Calu3 (cell line): ENCODE measurements at regions not wholly inside any gene's neighbourhood (a gene's known extent, or its start where the extent isn't known, plus 50 kb on each side); places are given as distances from the start of the nearest gene placed in this dataset.

ENCODE experiments used
- BruUV-seq: library from RNA; stranded (reverse); fragments of 400-500 nt; replicated peaks from 2 replicates; lab custom pipeline; 2021; lab: Mats Ljungman, UMichigan
- CTCF ChIA-PET: fragments of 300-600 bp; sonication (Branson Sonifier 250); formaldehyde crosslinking; loops from one replicate; lab custom pipeline; 2022; ENCODE audit warnings: antibody characterized with exemption; lab: Charles Lee
- DNase-seq: peaks from one replicate; pipeline ENCODE4 v3.0.0; 2022
- H3K27ac Mint-ChIP-seq: one replicate; pipeline ENCODE4 v1.8.0; 2022; ENCODE audit warnings: mixed read lengths; ENCODE audit not compliant: unreplicated experiment
- H3K27me3 Mint-ChIP-seq: one replicate; pipeline ENCODE4 v1.8.0; 2022; ENCODE audit warnings: mixed read lengths; ENCODE audit not compliant: unreplicated experiment
- H3K36me3 Mint-ChIP-seq: one replicate; pipeline ENCODE4 v1.8.0; 2022; ENCODE audit warnings: mild to moderate bottlenecking, moderate library complexity, mixed read lengths; ENCODE audit not compliant: insufficient read depth, unreplicated experiment
- H3K4me1 Mint-ChIP-seq: one replicate; pipeline ENCODE4 v1.8.0; 2022; ENCODE audit warnings: mild to moderate bottlenecking, low read depth, mixed read lengths; ENCODE audit not compliant: unreplicated experiment
- H3K4me3 Mint-ChIP-seq: one replicate; pipeline ENCODE4 v1.8.0; 2022; ENCODE audit warnings: mild to moderate bottlenecking, low read depth, moderate library complexity, mixed read lengths; ENCODE audit not compliant: unreplicated experiment
- H3K9me3 Mint-ChIP-seq: one replicate; pipeline ENCODE4 v1.8.0; 2022; ENCODE audit warnings: low read depth, mixed read lengths; ENCODE audit not compliant: unreplicated experiment
- CTCF ChIP-seq: fragments of 200-600 bp; IDR thresholded peaks from one replicate; pipeline ENCODE4 v1.8.0; 2022; ENCODE audit warnings: antibody characterized with exemption; ENCODE audit not compliant: unreplicated experiment
- intact Hi-C: fragments of 100-400 bp; cut with micrococcal nuclease; formaldehyde crosslinking; loops from one replicate; pipeline ENCODE4 v1.10.0; 2022; ENCODE audit not compliant: unreplicated experiment

- peak; percentile 41 for DNase-seq
- no TSS peak for BruUV-seq
- intact Hi-C loops = no loop called here
- H3K4me1 Mint-ChIP-seq = peaks cover 6% of the 10 kb centered on the region
- no peak for TF ChIP-seq CTCF
- no peak overlapping the region for H3K4me3 Mint-ChIP-seq
- H3K27me3 Mint-ChIP-seq = peaks cover 100% of the 10 kb centered on the region
- H3K36me3 Mint-ChIP-seq = no peaks in the 10 kb centered on the region
- no peaks in the 10 kb centered on the region for H3K9me3 Mint-ChIP-seq
- CTCF ChIA-PET = no interaction called here
- no peak overlapping the region for H3K27ac Mint-ChIP-seq
Measured at GRCh38 chr20:62557462-62557861, 81.7 kb upstream of the GATA5 start.

GRCh38 chr20:62557999-62558408 lies 82.2 kb upstream of the GATA5 start:
- CTCF ChIA-PET = no interaction called here
- Mint-ChIP-seq H3K4me3 (no peak overlapping the region), H3K9me3 (no peaks in the 10 kb centered on the region), H3K4me1 (peaks cover 6% of the 10 kb centered on the region), H3K27ac (no peak overlapping the region), H3K36me3 (no peaks in the 10 kb centered on the region), H3K27me3 (peaks cover 100% of the 10 kb centered on the region)
- intact Hi-C loops = no loop called here
- BruUV-seq = no TSS peak
- DNase-seq = no peak
- TF ChIP-seq CTCF = no peak

GRCh38 chr20:62558779-62559178 lies 83.0 kb upstream of the GATA5 start:
- CTCF ChIA-PET = interaction anchor here (0.9 kb wide), 1 partner anchor 9 kb away, joined by 4 read pairs; no protein-coding TSS in a partner anchor
- peaks cover 6% of the 10 kb centered on the region for H3K4me1 Mint-ChIP-seq
- H3K36me3 Mint-ChIP-seq = no peaks in the 10 kb centered on the region
- peaks cover 100% of the 10 kb centered on the region for H3K27me3 Mint-ChIP-seq
- H3K4me3 Mint-ChIP-seq = no peak overlapping the region
- no peak overlapping the region for H3K27ac Mint-ChIP-seq
- no TSS peak for BruUV-seq
- TF ChIP-seq CTCF = no peak
- H3K9me3 Mint-ChIP-seq = no peaks in the 10 kb centered on the region
- no peak for DNase-seq
- intact Hi-C loops = no loop called here

GRCh38 chr20:62560162-62560561 lies 82.1 kb upstream of the SLCO4A1 start:
- no peaks in the 10 kb centered on the region for H3K9me3 Mint-ChIP-seq
- BruUV-seq = no TSS peak
- intact Hi-C loops = no loop called here

More at GRCh38 chr20:62560162-62560561, 82.1 kb upstream of the SLCO4A1 start:
- H3K4me1 Mint-ChIP-seq = peaks cover 6% of the 10 kb centered on the region
- no peak overlapping the region for H3K27ac Mint-ChIP-seq
- peaks cover 100% of the 10 kb centered on the region for H3K27me3 Mint-ChIP-seq
- no peak for DNase-seq
- CTCF ChIA-PET = interaction anchor here (0.6 kb wide), 1 partner anchor 176 kb away, joined by 5 read pairs; no protein-coding TSS in a partner anchor
- TF ChIP-seq CTCF = no peak
- no peaks in the 10 kb centered on the region for H3K36me3 Mint-ChIP-seq
- no peak overlapping the region for H3K4me3 Mint-ChIP-seq
